GM21576 (cell line): ENCODE measurements at regions not wholly inside any gene's neighbourhood (a gene's known extent, or its start where the extent isn't known, plus 50 kb on each side); places are given as distances from the start of the nearest gene placed in this dataset.
"Not testable (repeated sequence)": the region's sequence is repeated elsewhere in the genome, so short reads cannot be mapped to it uniquely, and the experiment has no call there.

ENCODE experiments used
- ATAC-seq: cut with Tn5 transposase; IDR thresholded peaks from one replicate; pipeline ENCODE4 v1.9.1; 2021; ENCODE audit warnings: mild to moderate bottlenecking, moderate library complexity; ENCODE audit not compliant: unreplicated experiment

DNA sequence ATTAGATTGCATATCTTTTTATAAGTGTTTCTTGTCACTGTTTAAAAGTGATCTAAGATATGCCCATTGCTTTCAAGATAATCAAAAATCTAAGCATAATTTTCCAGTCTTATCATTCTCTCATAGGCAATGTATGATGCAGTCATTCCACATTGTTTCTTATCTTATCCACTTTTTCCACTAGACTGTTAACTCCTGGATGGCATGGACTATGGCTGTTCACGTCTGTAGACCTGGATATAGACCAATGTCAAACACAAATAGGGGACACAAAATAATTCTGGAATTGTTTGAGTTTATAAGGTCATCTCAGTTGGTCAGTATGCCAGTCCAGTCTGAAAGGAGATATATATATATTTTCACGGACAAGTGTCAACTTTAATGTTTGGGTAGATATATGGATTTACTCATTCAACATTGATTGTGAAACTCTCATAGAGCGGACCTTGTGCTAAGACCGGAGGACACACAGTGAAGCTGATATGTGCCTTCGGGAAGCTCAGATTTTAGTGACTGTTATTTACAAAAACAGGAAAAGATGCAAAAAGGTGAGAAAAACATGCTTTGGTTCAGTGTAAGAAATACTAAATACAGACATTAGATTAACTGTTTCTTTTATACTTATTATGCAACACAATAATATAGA is 689.4 kb upstream of the SLC8A1 start:
- ATAC-seq, result no peak

DNA sequence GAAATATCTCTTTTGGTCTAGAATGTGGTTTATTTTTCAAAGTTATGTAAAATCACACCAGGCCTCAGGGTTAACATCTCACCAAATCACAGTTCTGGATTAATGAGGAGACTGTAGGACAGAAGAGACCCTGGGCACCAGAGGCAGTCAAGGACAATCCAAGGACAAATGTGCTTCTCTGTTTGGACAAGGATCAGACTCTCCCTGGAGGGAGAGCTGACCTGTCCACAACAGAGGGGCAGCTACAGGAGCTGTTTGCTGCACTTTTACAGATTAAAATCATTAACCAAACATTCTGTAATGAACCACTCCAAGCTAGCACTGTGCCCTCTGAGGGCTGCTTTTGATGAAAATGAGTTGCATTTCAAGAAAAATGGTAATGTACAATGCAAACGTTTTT is 690.6 kb upstream of the SLC8A1 start:
- ATAC-seq, result no peak

DNA sequence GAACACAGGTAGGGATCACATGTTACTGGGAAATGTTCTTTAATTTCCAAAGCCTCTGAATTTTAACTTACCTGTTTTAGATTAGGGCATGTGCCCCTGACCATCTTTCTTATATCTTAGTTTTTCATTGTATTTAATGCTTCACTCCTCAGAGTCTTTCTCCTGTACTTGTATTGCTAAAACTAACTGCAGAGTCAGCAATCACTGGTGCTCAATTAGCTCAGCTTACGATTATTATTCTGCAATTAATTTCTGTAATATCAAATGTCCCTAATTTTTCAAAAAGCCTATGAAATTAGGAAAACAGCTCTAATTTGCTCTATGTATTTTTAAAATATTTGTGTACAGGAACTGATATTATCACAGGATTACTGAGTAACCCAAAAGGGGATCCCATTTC is 693.2 kb upstream of the SLC8A1 start:
- no peak for ATAC-seq

GRCh38 chr2:41149054-41149453 is 697.2 kb upstream of the SLC8A1 start:
- ATAC-seq, result no peak

GRCh38 chr2:41151746-41152145 is 699.9 kb upstream of the SLC8A1 start:
- no peak for ATAC-seq

- no peak for ATAC-seq
Measured at GRCh38 chr2:41152318-41152717, 700.4 kb upstream of the SLC8A1 start.

DNA sequence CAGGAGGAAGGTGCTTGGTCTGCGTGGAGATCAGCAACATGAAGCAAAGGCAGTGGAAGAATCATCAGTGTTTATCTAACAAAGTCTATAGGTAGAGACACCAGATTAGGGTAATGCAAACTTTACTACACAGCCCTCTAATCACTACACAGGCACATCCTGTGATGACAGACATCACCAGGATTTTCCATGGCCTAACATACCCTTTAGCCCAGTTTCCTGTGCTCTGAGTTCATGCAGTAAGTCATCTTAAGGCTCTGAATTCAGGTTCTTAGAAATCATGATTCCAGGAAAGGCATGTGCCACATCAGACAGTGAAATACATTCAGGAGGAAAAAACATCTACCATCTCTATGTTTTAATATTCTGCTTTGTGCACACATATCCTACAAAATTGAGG is 708.5 kb upstream of the SLC8A1 start:
- ATAC-seq, result no peak

GRCh38 chr2:41167014-41167413 is 715.1 kb upstream of the SLC8A1 start:
- ATAC-seq, result no peak

GRCh38 chr2:41169744-41170143 is 717.9 kb upstream of the SLC8A1 start:
- no peak for ATAC-seq

DNA sequence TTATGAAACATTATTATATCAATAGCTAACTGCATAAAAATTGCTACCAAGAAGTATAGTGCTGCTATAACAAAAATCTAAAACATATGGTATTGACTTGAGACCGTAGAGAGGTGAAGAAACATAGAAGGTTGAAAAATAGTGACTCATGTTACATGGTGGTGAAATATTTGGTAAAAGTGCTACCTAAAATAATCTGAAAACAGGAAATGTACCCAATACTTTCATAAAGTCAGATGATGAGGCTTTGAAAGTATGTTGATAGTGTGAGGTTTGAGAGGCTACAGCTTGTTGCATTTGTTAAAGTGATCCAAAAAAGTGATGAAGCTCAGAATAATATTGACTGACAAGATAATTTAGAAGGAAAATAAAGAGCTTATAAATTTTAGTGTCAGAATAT is 718.7 kb upstream of the SLC8A1 start:
- no peak for ATAC-seq

DNA sequence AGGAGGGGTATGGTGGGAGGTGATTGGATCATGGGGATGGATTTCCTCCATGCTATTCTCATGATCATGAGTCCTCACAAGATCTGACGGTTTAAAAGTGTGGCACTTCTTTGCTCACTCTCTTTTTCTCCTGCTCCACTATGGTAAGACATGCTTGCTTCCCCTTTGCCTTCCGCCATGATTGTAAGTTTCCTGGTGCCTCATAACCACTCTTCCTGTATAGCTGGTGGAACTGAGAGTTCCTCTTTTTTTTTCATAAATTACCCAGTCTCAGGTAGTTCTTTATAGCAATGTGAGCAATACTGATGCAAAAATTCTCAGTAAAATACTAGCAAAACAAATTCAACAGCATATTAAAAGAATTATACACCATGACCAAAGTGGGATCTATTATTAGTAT is 728.5 kb upstream of the SLC8A1 start:
- ATAC-seq, result no peak

GRCh38 chr2:41182961-41183360 is 731.1 kb upstream of the SLC8A1 start:
- no peak for ATAC-seq

DNA sequence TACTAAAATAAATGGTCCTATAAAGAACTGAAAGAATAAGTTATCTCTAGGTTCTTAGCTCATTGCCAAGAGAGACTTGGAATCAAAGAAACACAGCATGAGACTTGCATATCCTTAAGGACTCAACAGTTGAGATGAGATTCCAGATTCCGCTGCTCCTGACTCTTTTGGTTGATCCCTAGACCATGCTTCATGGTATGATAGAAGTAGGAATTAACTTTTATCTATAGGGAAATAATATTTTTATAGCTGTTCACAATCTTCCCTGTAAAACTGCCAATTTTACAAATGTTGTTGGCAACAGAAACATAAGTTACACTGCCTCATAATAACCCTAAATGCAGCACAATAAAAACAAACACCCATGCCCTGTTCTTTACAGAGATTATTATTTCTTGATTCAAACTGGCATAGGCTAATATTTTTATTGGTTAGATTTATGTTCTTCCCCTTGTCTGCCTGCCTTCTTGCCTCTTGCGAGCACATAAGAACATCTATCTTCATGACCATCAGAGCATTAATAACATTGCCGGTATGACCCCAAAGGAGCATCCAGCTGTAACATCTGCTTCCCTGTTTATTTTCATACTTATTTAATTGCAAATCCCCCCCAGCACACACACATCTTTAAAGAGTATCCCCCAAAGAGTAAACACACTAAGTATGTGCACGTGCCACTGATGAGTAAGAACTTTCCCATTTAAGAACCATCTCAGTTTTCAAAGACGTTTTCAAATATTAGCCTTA is 735.7 kb upstream of the SLC8A1 start:
- ATAC-seq, result no peak

GRCh38 chr2:41194230-41194629 is 742.3 kb upstream of the SLC8A1 start:
- ATAC-seq, result no peak

GRCh38 chr2:41197781-41198180 is 745.9 kb upstream of the SLC8A1 start:
- no peak for ATAC-seq

GRCh38 chr2:41199334-41199733 is 747.4 kb upstream of the SLC8A1 start:
- ATAC-seq, result no peak

GRCh38 chr2:41204315-41204714 is 752.4 kb upstream of the SLC8A1 start:
- ATAC-seq, result no peak

DNA sequence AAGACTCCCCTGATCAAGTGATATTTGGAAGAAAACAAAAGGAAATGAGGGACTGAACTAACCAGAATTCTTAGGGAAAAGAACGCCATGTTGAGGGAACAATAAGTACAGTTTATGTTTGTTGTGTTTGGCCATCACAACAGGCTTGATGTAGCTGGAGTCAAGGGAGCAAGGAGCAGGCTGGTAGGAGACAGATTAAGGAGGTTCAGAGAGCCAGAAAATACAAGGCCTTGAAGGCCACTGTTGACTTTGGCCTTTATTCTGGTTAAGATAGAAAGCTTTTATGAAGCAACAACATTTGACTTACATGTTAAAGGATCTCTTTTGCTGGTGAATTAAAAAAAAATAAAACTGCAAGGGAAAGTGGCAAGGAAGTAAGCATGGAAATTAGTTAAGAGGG is 754.1 kb upstream of the SLC8A1 start:
- no peak for ATAC-seq

DNA sequence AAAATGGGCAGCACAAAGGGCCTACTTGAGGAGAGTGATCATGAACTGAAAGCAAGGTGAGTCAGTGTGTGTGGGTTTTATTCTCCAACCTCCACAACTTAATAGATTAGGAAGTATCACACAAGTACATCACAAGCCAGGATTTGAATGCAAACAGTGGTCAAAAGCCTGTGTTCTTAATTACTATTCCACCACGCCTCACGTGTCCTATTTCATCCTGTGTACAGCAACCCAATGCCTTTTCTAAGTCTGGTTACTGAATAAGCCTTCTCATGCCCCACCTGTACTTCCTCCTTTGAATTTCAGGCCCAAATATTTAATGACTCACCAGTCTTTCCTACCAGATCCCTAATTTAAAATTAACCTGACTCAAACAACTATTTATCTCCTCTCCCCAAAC is 755.7 kb upstream of the SLC8A1 start:
- no peak for ATAC-seq

GRCh38 chr2:41210030-41210429 is 758.1 kb upstream of the SLC8A1 start:
- ATAC-seq, result not testable (repeated sequence)

DNA sequence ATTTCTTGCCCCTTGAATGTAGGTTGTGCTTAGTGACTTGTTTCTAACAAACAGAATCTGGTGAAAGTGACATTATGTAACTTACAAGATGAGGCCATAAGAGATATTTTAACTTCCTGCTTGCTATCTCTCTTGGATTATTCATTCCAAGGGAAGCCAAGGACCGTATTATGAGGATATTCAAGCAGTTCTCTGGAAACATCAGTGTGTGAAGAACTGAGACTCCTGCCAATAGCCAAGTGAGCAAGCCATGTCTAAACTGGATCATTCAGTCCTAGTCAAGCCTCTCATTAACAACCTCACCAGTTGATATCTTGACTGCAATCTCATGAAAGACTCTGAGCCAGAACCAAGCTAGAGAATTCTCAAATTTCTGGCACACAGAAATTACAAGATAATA is 765.1 kb upstream of the SLC8A1 start:
- ATAC-seq, result no peak

DNA sequence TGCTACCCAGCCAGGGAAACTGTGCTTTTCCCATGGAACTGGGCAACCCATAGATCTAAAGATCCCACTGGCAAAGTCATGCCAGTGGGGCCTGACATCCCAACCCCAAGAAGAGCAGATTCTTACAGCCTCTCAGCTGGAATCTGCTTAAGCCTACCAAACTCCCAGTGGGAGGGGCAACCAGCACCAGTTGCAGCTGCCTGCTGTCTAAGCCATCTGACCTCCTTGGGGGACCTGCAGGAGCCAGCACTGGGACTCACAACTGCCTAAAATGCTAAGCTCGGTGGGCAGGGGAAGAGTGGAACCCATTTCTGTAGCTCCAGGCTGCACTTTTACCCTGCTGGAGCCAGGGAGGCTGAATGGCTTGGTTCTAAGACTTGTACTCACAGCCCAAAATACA is 770.7 kb upstream of the SLC8A1 start:
- ATAC-seq, result no peak

DNA sequence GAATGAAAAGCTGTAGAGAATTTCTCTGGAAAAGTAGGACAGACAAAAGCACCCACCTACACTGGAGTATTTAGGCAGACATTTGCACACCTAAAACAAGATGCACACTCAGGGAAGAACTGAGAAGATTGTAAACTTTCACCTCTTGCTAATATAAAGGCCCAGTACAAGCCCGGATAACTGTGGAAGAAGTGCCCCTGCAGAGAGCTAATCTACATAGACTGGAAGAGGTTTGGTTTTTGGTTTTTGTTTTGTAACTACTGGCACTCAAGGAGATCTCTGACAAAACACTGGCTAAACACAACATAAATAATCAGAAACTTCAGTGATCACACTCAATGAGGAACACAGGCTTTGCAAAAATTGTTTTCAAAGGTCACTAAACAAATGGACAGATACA is 782.2 kb upstream of the SLC8A1 start:
- ATAC-seq, result no peak
